ENCODE measurements at regions not wholly inside any gene's neighbourhood (a gene's known extent, or its start where the extent isn't known, plus 50 kb on each side); places are given as distances from the start of the nearest gene placed in this dataset.

GRCh38 chr7:15891151-15891881 is 204.8 kb upstream of the MEOX2 start:
- TF ChIP-seq, protein P1, sequence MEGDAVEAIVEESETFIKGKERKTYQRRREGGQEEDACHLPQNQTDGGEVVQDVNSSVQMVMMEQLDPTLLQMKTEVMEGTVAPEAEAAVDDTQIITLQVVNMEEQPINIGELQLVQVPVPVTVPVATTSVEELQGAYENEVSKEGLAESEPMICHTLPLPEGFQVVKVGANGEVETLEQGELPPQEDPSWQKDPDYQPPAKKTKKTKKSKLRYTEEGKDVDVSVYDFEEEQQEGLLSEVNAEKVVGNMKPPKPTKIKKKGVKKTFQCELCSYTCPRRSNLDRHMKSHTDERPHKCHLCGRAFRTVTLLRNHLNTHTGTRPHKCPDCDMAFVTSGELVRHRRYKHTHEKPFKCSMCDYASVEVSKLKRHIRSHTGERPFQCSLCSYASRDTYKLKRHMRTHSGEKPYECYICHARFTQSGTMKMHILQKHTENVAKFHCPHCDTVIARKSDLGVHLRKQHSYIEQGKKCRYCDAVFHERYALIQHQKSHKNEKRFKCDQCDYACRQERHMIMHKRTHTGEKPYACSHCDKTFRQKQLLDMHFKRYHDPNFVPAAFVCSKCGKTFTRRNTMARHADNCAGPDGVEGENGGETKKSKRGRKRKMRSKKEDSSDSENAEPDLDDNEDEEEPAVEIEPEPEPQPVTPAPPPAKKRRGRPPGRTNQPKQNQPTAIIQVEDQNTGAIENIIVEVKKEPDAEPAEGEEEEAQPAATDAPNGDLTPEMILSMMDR (IDR thresholded peaks at IDR 0.05; ENCODE audit: low read length), result no peak
- no peak for TF ChIP-seq EZH2phosphoT487 (IDR thresholded peaks at IDR 0.05; ENCODE audit: low read length)

All from MM.1S (cell line).